ENCODE measurements at regions not wholly inside any gene's neighbourhood (a gene's known extent, or its start where the extent isn't known, plus 50 kb on each side); places are given as distances from the start of the nearest gene placed in this dataset.

DNA sequence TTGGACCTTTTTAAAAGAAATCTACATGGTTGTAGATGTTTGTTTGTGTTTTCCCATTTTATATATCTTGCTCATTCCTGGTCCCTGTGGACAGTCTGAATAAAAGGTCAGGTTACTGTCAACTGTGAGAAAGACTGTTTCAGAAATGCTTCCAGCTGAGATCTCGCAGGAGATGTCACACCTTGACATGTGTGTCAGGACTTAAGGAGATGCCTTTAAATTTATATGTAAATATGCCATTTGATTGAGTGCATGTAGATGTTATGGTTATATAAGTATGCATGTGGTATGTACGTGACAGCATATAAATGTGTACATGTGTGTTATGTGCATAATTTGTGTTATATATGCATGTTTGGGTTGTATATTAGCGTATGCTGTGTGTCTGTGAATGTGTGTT, 2172.3 kb upstream of the CELF4 start:
- TF ChIP-seq, protein P1, sequence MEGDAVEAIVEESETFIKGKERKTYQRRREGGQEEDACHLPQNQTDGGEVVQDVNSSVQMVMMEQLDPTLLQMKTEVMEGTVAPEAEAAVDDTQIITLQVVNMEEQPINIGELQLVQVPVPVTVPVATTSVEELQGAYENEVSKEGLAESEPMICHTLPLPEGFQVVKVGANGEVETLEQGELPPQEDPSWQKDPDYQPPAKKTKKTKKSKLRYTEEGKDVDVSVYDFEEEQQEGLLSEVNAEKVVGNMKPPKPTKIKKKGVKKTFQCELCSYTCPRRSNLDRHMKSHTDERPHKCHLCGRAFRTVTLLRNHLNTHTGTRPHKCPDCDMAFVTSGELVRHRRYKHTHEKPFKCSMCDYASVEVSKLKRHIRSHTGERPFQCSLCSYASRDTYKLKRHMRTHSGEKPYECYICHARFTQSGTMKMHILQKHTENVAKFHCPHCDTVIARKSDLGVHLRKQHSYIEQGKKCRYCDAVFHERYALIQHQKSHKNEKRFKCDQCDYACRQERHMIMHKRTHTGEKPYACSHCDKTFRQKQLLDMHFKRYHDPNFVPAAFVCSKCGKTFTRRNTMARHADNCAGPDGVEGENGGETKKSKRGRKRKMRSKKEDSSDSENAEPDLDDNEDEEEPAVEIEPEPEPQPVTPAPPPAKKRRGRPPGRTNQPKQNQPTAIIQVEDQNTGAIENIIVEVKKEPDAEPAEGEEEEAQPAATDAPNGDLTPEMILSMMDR (IDR thresholded peaks at IDR 0.05; ENCODE audit: low read depth, low read length, missing input control) = no peak
- TF ChIP-seq JUND (IDR thresholded peaks at IDR 0.05) (no peak), RXRA (IDR thresholded peaks at IDR 0.05) (no peak), YY1 (IDR thresholded peaks at IDR 0.05) (no peak), TAF1 (conservative IDR thresholded peaks at IDR 0.05) (no peak), FOXA1 (IDR thresholded peaks at IDR 0.05) (no peak), NR2F2 (IDR thresholded peaks at IDR 0.05) (no peak), SP1 (IDR thresholded peaks at IDR 0.05) (no peak)
- TF ChIP-seq, protein P2, sequence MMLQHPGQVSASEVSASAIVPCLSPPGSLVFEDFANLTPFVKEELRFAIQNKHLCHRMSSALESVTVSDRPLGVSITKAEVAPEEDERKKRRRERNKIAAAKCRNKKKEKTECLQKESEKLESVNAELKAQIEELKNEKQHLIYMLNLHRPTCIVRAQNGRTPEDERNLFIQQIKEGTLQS (IDR thresholded peaks at IDR 0.05) = no peak
- TF ChIP-seq, protein P3, sequence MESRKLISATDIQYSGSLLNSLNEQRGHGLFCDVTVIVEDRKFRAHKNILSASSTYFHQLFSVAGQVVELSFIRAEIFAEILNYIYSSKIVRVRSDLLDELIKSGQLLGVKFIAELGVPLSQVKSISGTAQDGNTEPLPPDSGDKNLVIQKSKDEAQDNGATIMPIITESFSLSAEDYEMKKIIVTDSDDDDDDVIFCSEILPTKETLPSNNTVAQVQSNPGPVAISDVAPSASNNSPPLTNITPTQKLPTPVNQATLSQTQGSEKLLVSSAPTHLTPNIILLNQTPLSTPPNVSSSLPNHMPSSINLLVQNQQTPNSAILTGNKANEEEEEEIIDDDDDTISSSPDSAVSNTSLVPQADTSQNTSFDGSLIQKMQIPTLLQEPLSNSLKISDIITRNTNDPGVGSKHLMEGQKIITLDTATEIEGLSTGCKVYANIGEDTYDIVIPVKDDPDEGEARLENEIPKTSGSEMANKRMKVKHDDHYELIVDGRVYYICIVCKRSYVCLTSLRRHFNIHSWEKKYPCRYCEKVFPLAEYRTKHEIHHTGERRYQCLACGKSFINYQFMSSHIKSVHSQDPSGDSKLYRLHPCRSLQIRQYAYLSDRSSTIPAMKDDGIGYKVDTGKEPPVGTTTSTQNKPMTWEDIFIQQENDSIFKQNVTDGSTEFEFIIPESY (IDR thresholded peaks at IDR 0.05) = no peak

Data from liver (tissue), 3 donors.